Esophagus muscularis mucosa (tissue), 4 donors: ENCODE measurements at regions not wholly inside any gene's neighbourhood (a gene's known extent, or its start where the extent isn't known, plus 50 kb on each side); places are given as distances from the start of the nearest gene placed in this dataset.

Source experiments
- DNase-seq: peaks from one replicate; pipeline ENCODE4 v3.0.0-alpha.2; 2017; ENCODE audit errors: extremely low spot score
- H3K27ac ChIP-seq, 4 donors: fragments of 200-600 bp; sonication (generic); replicated peaks in 1 of 4; 1 replicate in 3 of 4; 2 replicates in 1 of 4; pipeline ENCODE4 v1.5.1; 2016 to 2019; ENCODE audit warnings: mild to moderate bottlenecking in 1 of 4
- H3K27me3 ChIP-seq, 4 donors: fragments of 200-600 bp; sonication (generic); one replicate each; pipeline versions ENCODE4 v1.5.1 to v1.6.0; 2016 to 2019
- H3K36me3 ChIP-seq, 4 donors: fragments of 200-600 bp; sonication (generic); one replicate each; pipeline ENCODE4 v1.5.1; 2016 to 2019
- H3K4me1 ChIP-seq, 4 donors: fragments of 200-600 bp; sonication (generic); one replicate each; pipeline ENCODE4 v1.5.1; 2016 to 2019
- H3K4me3 ChIP-seq, 4 donors: fragments of 200-600 bp; sonication (generic); 1 replicate in 2 of 4; 2 replicates in 2 of 4; pipeline ENCODE4 v1.5.1; 2016 to 2019; ENCODE audit warnings: mild to moderate bottlenecking in 4 of 4, moderate library complexity in 1 of 4
- H3K9me3 ChIP-seq, 4 donors: fragments of 200-600 bp; sonication (generic); 1 replicate in 3 of 4; 2 replicates in 1 of 4; pipeline ENCODE4 v1.5.1; 2016 to 2019
- EP300 ChIP-seq: sonication (generic); formaldehyde crosslinking; IDR thresholded peaks from one replicate; pipeline ENCODE4 v1.6.1; 2017; ENCODE audit warnings: antibody characterized with exemption
- POLR2A ChIP-seq: fragments of 450-650 bp; IDR thresholded peaks from one replicate; pipeline ENCODE4 v1.6.1; 2017; ENCODE audit warnings: antibody characterized with exemption, moderate library complexity, mild to moderate bottlenecking, low read depth
- POLR2AphosphoS5 ChIP-seq, 2 donors: sonication (generic); formaldehyde crosslinking; IDR thresholded peaks; one replicate each; pipeline ENCODE4 v1.6.1; 2017; ENCODE audit warnings: antibody characterized with exemption in 2 of 2
- WGBS: methylation state at CpG from one replicate; pipeline ENCODE4 v1.1.5; 2018; 5-methylcytosine and 5-hydroxymethylcytosine counted together
- intact Hi-C: fragments of 100-400 bp; cut with DNase I; formaldehyde crosslinking; loops from one replicate; pipeline ENCODE4 v1.15.1; 2023
- TF ChIP-seq, protein P1 (sequence below), 3 experiments: fragments of 200-600 bp in 2 of 3; fragments of 450-650 bp in 1 of 3; sonication (generic) in 2 of 3; IDR thresholded peaks; one replicate each; pipeline ENCODE4 v1.5.1; 2017 to 2019; ENCODE audit warnings: antibody characterized with exemption in 3 of 3, mild to moderate bottlenecking in 2 of 3, moderate library complexity in 1 of 3

- Histone ChIP-seq H3K4me3 (no peak overlapping the region), H3K27ac (no peak overlapping the region), H3K4me1 (no peaks in the 10 kb centered on the region), H3K27me3 (no peaks in the 10 kb centered on the region), H3K36me3 (no peaks in the 10 kb centered on the region), H3K9me3 (no peaks in the 10 kb centered on the region)
- TF ChIP-seq POLR2A (no peak), EP300 (no peak), POLR2AphosphoS5 (IDR thresholded peaks at IDR 0.05) (no peak)
- TF ChIP-seq, protein P1, sequence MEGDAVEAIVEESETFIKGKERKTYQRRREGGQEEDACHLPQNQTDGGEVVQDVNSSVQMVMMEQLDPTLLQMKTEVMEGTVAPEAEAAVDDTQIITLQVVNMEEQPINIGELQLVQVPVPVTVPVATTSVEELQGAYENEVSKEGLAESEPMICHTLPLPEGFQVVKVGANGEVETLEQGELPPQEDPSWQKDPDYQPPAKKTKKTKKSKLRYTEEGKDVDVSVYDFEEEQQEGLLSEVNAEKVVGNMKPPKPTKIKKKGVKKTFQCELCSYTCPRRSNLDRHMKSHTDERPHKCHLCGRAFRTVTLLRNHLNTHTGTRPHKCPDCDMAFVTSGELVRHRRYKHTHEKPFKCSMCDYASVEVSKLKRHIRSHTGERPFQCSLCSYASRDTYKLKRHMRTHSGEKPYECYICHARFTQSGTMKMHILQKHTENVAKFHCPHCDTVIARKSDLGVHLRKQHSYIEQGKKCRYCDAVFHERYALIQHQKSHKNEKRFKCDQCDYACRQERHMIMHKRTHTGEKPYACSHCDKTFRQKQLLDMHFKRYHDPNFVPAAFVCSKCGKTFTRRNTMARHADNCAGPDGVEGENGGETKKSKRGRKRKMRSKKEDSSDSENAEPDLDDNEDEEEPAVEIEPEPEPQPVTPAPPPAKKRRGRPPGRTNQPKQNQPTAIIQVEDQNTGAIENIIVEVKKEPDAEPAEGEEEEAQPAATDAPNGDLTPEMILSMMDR (IDR thresholded peaks at IDR 0.05): no peak
- DNase-seq: no peak
- WGBS: 79% methylated on average over 2 of the region's 2 CpGs
- intact Hi-C loops: no loop called here
These were observed 342.6 kb downstream of the MFSD1 start for GRCh38 chr3:159144472-159144871.

DNA sequence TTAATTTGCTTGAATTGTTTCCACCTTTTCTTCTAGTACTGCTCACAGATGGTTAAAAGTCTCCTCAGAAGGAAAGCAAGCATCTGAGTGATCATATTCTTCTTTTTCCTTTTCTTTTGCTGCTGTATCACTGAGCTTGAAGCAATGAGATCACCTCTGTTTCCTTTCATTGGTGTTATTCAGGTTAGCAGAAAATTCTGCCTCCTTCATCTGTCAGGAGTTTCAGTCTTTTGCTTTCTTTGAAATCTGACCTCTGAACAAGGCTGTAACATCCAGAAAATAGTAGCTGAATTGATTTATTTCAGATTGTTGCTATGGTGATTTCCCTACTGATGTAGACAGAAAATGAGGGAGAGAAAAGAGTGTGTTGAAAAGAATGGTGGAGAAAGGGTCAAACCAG is 343.0 kb downstream of the MFSD1 start:
- H3K4me1 ChIP-seq: no peaks in the 10 kb centered on the region
- intact Hi-C loops: no loop called here
- no peak overlapping the region for H3K4me3 ChIP-seq
- H3K9me3 ChIP-seq: no peaks in the 10 kb centered on the region
- TF ChIP-seq, protein P1 (IDR thresholded peaks at IDR 0.05): no peak
- TF ChIP-seq EP300 (no peak), POLR2AphosphoS5 (IDR thresholded peaks at IDR 0.05) (no peak), POLR2A (no peak)
- no peak for DNase-seq
- H3K27me3 ChIP-seq: no peaks in the 10 kb centered on the region
- no peaks in the 10 kb centered on the region for H3K36me3 ChIP-seq
- H3K27ac ChIP-seq: no peak overlapping the region

- Histone ChIP-seq H3K4me3 (no peak overlapping the region), H3K36me3 (no peaks in the 10 kb centered on the region), H3K27me3 (no peaks in the 10 kb centered on the region), H3K4me1 (no peaks in the 10 kb centered on the region), H3K9me3 (no peaks in the 10 kb centered on the region), H3K27ac (no peak overlapping the region)
- intact Hi-C loops: no loop called here
- TF ChIP-seq POLR2A (no peak), POLR2AphosphoS5 (IDR thresholded peaks at IDR 0.05) (no peak), EP300 (no peak)
- TF ChIP-seq, protein P1 (IDR thresholded peaks at IDR 0.05): no peak
- 68% methylated on average over 3 of the region's 3 CpGs for WGBS
- no peak for DNase-seq
These were observed 344.5 kb downstream of the MFSD1 start for GRCh38 chr3:159146392-159146791.

DNA sequence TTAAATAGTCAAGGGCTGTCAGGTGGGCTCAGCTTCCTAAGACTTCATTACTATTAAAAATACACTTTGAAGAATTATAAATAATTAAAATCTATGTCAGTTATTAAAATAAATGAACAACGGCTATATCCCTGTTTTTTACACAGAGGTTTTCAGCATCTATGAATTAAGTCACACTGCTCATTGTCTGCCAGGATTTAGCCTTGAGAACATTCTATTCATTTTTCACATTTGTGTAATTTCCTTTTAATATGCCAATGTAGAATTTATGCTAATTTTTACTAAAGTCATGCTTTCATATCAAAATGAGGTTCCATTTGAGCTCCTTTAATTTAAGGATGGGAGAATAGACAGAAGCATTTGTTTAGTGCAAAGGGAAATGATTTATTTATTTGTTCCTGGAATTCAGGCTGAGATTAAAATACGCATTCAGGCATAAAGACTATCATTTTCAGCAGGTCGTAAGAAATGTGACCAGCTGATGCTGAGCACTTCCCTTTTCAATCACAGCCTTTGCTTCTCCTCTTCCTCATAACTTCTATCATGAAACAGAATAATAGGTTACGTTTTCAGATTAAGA is 345.1 kb downstream of the MFSD1 start:
- TF ChIP-seq POLR2AphosphoS5 (IDR thresholded peaks at IDR 0.05) (no peak), POLR2A (no peak)
- Histone ChIP-seq H3K27me3 (no peaks in the 10 kb centered on the region), H3K27ac (no peak overlapping the region), H3K4me3 (no peak overlapping the region), H3K36me3 (no peaks in the 10 kb centered on the region), H3K4me1 (no peaks in the 10 kb centered on the region), H3K9me3 (no peaks in the 10 kb centered on the region)
- 63% methylated on average over 4 of the region's 4 CpGs for WGBS
- intact Hi-C loops: no loop called here
- no peak for DNase-seq

- DNase-seq: no peak
- Histone ChIP-seq H3K9me3 (no peaks in the 10 kb centered on the region), H3K36me3 (no peaks in the 10 kb centered on the region), H3K27ac (no peak overlapping the region), H3K4me3 (no peak overlapping the region), H3K4me1 (no peaks in the 10 kb centered on the region), H3K27me3 (no peaks in the 10 kb centered on the region)
- 67% methylated on average over 4 of the region's 4 CpGs for WGBS
- TF ChIP-seq POLR2AphosphoS5 (IDR thresholded peaks at IDR 0.05) (no peak), POLR2A (no peak), EP300 (no peak)
- intact Hi-C loops: no loop called here
These were observed 346.0 kb downstream of the MFSD1 start for GRCh38 chr3:159147813-159148212.

DNA sequence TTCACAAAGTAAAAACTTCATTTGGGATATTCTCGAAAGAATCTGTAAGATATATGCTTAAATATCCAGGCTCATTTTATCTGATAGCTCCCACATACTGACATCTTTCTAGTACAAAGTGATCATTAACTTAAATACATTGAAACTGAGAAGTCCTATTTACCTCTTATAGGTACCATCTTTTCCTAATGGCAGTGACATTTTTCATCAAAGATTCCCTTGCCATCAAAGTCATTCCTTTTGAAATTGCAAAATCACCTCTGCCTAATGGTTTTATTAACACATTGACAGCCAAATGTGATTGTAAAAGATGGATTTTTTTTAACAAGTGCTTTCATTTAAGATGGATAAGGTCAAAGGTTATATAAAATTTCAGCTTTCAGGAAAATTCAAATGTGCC is 346.6 kb downstream of the MFSD1 start:
- no peak for DNase-seq
- intact Hi-C loops: no loop called here
- H3K27ac ChIP-seq: no peak overlapping the region
- H3K36me3 ChIP-seq: no peaks in the 10 kb centered on the region
- H3K27me3 ChIP-seq: no peaks in the 10 kb centered on the region
- H3K4me1 ChIP-seq: no peaks in the 10 kb centered on the region
- no peaks in the 10 kb centered on the region for H3K9me3 ChIP-seq
- H3K4me3 ChIP-seq: no peak overlapping the region
- WGBS: 65% methylated on average over 1 of the region's 1 CpG
- TF ChIP-seq POLR2AphosphoS5 (IDR thresholded peaks at IDR 0.05) (no peak), POLR2A (no peak), EP300 (no peak)
- TF ChIP-seq, protein P1 (IDR thresholded peaks at IDR 0.05): no peak
